ENCODE measurements at regions not wholly inside any gene's neighbourhood (a gene's known extent, or its start where the extent isn't known, plus 50 kb on each side); places are given as distances from the start of the nearest gene placed in this dataset.

- no peak for TF ChIP-seq TEAD4 (IDR thresholded peaks at IDR 0.05; ENCODE audit: borderline replicate concordance, insufficient read depth)
- no peak for TF ChIP-seq MAX (IDR thresholded peaks at IDR 0.05; ENCODE audit: low read depth)
- TF ChIP-seq SMC3 (IDR thresholded peaks at IDR 0.05; ENCODE audit: low read depth, low read length): no peak
- no peak for TF ChIP-seq GABPA (IDR thresholded peaks at IDR 0.05; ENCODE audit: low read depth)
- TF ChIP-seq RFX5 (IDR thresholded peaks at IDR 0.05; ENCODE audit: low read length): no peak
- no peak; the same call in 1 of the 2 replicates for TF ChIP-seq MXI1 (IDR thresholded peaks at IDR 0.05; ENCODE audit: low read depth, low read length)
- TF ChIP-seq POLR2AphosphoS5 (IDR thresholded peaks at IDR 0.05; ENCODE audit: low read depth, low read length): no peak; the same call in 1 of the 2 replicates
- peak in 1 of 2 experiments; percentile 2; a peak in 1 of 4 replicates for TF ChIP-seq EP300 (IDR thresholded peaks at IDR 0.05; ENCODE audit: borderline replicate concordance in 1 of 2, low read depth in 1 of 2, low read length in 1 of 2)
- TF ChIP-seq PBX3 (IDR thresholded peaks at IDR 0.05): no peak
- TF ChIP-seq REST (IDR thresholded peaks at IDR 0.05; ENCODE audit: low read depth, low read length): no peak
Measured at GRCh38 chr16:85553436-85554113, 59.5 kb upstream of the GSE1 start (continued).

DNA sequence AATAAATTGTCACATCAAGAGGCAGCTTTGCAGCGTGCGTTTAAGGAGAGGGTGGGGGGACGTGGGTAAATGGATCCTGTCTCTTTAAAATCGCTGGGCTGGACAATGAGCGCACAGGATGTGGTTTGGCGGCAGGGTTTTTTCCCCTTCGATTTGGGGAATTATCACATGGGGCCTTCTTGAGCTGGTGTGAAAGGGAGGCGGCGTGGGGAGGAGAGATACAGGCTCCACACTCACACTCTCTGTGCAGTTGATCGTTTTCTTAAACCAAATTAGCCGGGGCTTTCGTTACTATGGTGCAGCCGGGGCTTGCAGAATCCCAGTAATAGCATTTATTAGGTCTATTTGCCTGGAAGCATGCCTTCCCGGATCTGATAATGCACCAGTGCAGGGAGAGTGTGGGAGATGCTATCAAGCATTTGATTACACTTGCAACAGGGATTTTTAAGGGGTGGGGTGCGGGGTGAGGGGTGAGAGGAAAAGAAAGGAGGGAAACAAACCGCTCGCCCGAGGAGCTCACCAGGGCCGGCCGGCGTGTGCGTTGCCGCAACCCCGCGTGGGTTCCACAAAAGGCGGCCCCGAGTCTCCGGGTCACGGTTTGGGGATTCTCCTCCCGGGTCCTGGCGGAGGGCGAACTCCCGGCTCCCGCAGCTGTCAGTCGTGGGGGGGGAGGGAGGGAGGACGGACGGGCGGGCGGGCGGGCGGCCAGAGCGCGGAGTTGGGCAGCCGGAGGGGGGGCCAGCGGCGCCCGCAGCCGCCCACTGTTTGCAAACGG lies 58.8 kb upstream of the GSE1 start:
- peaks cover 10 to 51% of the 10 kb centered on the region in 2 experiments; a peak in 3 of 4 replicates for H3K4me1 ChIP-seq (ENCODE audit: control insufficient read depth in 1 of 2, insufficient read depth in 2 of 2, low read depth in 1 of 2, low read length in 1 of 2)
- H3K27me3 ChIP-seq (ENCODE audit: insufficient read depth): no peaks in the 10 kb centered on the region
- peak overlapping the region; percentile 82; the same call in 1 of the 2 replicates for H3K9ac ChIP-seq
- peak overlapping the region; percentile 30 for H2AFZ ChIP-seq (ENCODE audit: low read depth)
- H3K4me3 ChIP-seq (ENCODE audit: low read depth in 2 of 2, low read length in 1 of 2): peak overlapping the region; percentile 75 to 84
- H3K9me3 ChIP-seq: no peaks in the 10 kb centered on the region
- H3F3A ChIP-seq (replicated peaks; ENCODE audit: insufficient read depth): peaks cover 26% of the 10 kb centered on the region
- H3K4me2 ChIP-seq: peak overlapping the region; percentile 100
- ChIA-PET CTCF (interaction anchor here (0.6 to 6.1 kb wide), 37 partner anchors 9 to 439 kb away, joined by 3 to 43 read pairs (median 4); no protein-coding TSS in a partner anchor), POLR2A (interaction anchor here (0.7 to 3.4 kb wide), 11 partner anchors 8 to 279 kb away, joined by 3 to 16 read pairs (median 4); no protein-coding TSS in a partner anchor)
- peak overlapping the region; percentile 73 to 99 for H3K27ac ChIP-seq (ENCODE audit: low read depth in 2 of 2, low read length in 1 of 2)
- WGBS (ENCODE audit: low lambda C conversion rate): 2% methylated on average over 30 of the region's 49 CpGs
- peaks cover 25% of the 10 kb centered on the region for H4K20me1 ChIP-seq (ENCODE audit: insufficient read depth)
- H3K36me3 ChIP-seq (replicated peaks in 1 of 2; ENCODE audit: control insufficient read depth in 1 of 2, insufficient read depth in 2 of 2, low read length in 1 of 2): no peaks in the 10 kb centered on the region
- H3K9me2 ChIP-seq: no peaks in the 10 kb centered on the region
- peaks cover 34% of the 10 kb centered on the region for H3K79me2 ChIP-seq (ENCODE audit: insufficient read depth)
- peak; percentile 82 for DNase-seq
- TF ChIP-seq NFIC (IDR thresholded peaks at IDR 0.05; ENCODE audit: borderline replicate concordance) (peak; percentile 16; the same call in 1 of the 2 replicates), TCF12 (IDR thresholded peaks at IDR 0.05) (no peak), SMC3 (IDR thresholded peaks at IDR 0.05; ENCODE audit: low read depth, low read length) (no peak), MEF2A (IDR thresholded peaks at IDR 0.05; ENCODE audit: borderline replicate concordance, low read depth) (no peak), PBX3 (IDR thresholded peaks at IDR 0.05) (no peak), NRF1 (IDR thresholded peaks at IDR 0.05; ENCODE audit: low read depth, low read length) (no peak), EZH2phosphoT487 (IDR thresholded peaks at IDR 0.05; ENCODE audit: borderline replicate concordance, low read depth) (no peak), USF2 (IDR thresholded peaks at IDR 0.05; ENCODE audit: borderline replicate concordance, low read depth, low read length) (no peak), EP300 (IDR thresholded peaks at IDR 0.05; ENCODE audit: borderline replicate concordance in 1 of 2, low read depth in 1 of 2, low read length in 1 of 2) (peak in 1 of 2 experiments; percentile 87; a peak in 1 of 4 replicates), RAD21 (IDR thresholded peaks at IDR 0.05; ENCODE audit: low read length) (peak; percentile 15; the same call in 1 of the 2 replicates), YY1 (IDR thresholded peaks at IDR 0.05; ENCODE audit: low read depth) (no peak)
- TF ChIP-seq, protein P1, sequence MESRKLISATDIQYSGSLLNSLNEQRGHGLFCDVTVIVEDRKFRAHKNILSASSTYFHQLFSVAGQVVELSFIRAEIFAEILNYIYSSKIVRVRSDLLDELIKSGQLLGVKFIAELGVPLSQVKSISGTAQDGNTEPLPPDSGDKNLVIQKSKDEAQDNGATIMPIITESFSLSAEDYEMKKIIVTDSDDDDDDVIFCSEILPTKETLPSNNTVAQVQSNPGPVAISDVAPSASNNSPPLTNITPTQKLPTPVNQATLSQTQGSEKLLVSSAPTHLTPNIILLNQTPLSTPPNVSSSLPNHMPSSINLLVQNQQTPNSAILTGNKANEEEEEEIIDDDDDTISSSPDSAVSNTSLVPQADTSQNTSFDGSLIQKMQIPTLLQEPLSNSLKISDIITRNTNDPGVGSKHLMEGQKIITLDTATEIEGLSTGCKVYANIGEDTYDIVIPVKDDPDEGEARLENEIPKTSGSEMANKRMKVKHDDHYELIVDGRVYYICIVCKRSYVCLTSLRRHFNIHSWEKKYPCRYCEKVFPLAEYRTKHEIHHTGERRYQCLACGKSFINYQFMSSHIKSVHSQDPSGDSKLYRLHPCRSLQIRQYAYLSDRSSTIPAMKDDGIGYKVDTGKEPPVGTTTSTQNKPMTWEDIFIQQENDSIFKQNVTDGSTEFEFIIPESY (IDR thresholded peaks at IDR 0.05; ENCODE audit: borderline replicate concordance, low read depth): no peak
